ENCODE measurements at regions not wholly inside any gene's neighbourhood (a gene's known extent, or its start where the extent isn't known, plus 50 kb on each side); places are given as distances from the start of the nearest gene placed in this dataset.

GRCh38 chr5:26674846-26675245, 363.5 kb downstream of the CDH9 start:
- DNase-seq (ENCODE audit: low read depth): no peak

- no peak for DNase-seq (ENCODE audit: low read depth)
Measured at GRCh38 chr5:26669523-26669922, 368.9 kb downstream of the CDH9 start.

- no peak for DNase-seq (ENCODE audit: low read depth)
Measured at GRCh38 chr5:26669031-26669430, 369.4 kb downstream of the CDH9 start.

- DNase-seq (ENCODE audit: low read depth): no peak
Measured at GRCh38 chr5:26666371-26666770, 372.0 kb downstream of the CDH9 start.

GRCh38 chr5:26663500-26663899, 374.9 kb downstream of the CDH9 start:
- DNase-seq (ENCODE audit: low read depth): no peak

- DNase-seq (ENCODE audit: low read depth): no peak
Measured at GRCh38 chr5:26662806-26663360, 375.5 kb downstream of the CDH9 start.

- no peak for DNase-seq (ENCODE audit: low read depth)
Measured at GRCh38 chr5:26660116-26660515, 378.3 kb downstream of the CDH9 start.

- peak; percentile 3 for DNase-seq (ENCODE audit: low read depth)
Measured at GRCh38 chr5:26649000-26649399, 389.4 kb downstream of the CDH9 start.

GRCh38 chr5:26647781-26648180, 390.6 kb downstream of the CDH9 start:
- DNase-seq (ENCODE audit: low read depth): no peak

GRCh38 chr5:26645659-26646058, 392.7 kb downstream of the CDH9 start:
- DNase-seq (ENCODE audit: low read depth): no peak

- DNase-seq (ENCODE audit: low read depth): no peak
Measured at GRCh38 chr5:26641492-26641891, 396.9 kb downstream of the CDH9 start.

GRCh38 chr5:26625099-26625498, 413.3 kb downstream of the CDH9 start:
- DNase-seq (ENCODE audit: low read depth): no peak

- no peak for DNase-seq (ENCODE audit: low read depth)
Measured at GRCh38 chr5:26622947-26623346, 415.4 kb downstream of the CDH9 start.

- DNase-seq (ENCODE audit: low read depth): no peak
Measured at GRCh38 chr5:26610577-26610976, 427.8 kb downstream of the CDH9 start.

- no peak for DNase-seq (ENCODE audit: low read depth)
Measured at GRCh38 chr5:26601563-26601962, 436.8 kb downstream of the CDH9 start.

GRCh38 chr5:26582350-26583045, 455.9 kb downstream of the CDH9 start:
- DNase-seq (ENCODE audit: low read depth): no peak

- no peak for DNase-seq (ENCODE audit: low read depth)
Measured at GRCh38 chr5:26579712-26580111, 458.7 kb downstream of the CDH9 start.

GRCh38 chr5:26578002-26578401, 460.4 kb downstream of the CDH9 start:
- no peak for DNase-seq (ENCODE audit: low read depth)

- DNase-seq (ENCODE audit: low read depth): no peak
Measured at GRCh38 chr5:26572480-26572879, 465.9 kb downstream of the CDH9 start.

GRCh38 chr5:26569929-26570258, 468.5 kb downstream of the CDH9 start:
- no peak for DNase-seq (ENCODE audit: low read depth)

- no peak for DNase-seq (ENCODE audit: low read depth)
Measured at GRCh38 chr5:26569241-26569928, 469.0 kb downstream of the CDH9 start.

- no peak for DNase-seq (ENCODE audit: low read depth)
Measured at GRCh38 chr5:26568316-26568715, 470.1 kb downstream of the CDH9 start.

GRCh38 chr5:26563979-26564378, 474.4 kb downstream of the CDH9 start:
- DNase-seq (ENCODE audit: low read depth): no peak

Measured in LHCN-M2 (cell line).